ENCODE measurements at regions not wholly inside any gene's neighbourhood (a gene's known extent, or its start where the extent isn't known, plus 50 kb on each side); places are given as distances from the start of the nearest gene placed in this dataset.
A peak's percentile ranks its signal among the peaks of the same experiment; 100 is the strongest.
"Not testable (repeated sequence)": the region's sequence is repeated elsewhere in the genome, so short reads cannot be mapped to it uniquely, and the experiment has no call there.

DNA sequence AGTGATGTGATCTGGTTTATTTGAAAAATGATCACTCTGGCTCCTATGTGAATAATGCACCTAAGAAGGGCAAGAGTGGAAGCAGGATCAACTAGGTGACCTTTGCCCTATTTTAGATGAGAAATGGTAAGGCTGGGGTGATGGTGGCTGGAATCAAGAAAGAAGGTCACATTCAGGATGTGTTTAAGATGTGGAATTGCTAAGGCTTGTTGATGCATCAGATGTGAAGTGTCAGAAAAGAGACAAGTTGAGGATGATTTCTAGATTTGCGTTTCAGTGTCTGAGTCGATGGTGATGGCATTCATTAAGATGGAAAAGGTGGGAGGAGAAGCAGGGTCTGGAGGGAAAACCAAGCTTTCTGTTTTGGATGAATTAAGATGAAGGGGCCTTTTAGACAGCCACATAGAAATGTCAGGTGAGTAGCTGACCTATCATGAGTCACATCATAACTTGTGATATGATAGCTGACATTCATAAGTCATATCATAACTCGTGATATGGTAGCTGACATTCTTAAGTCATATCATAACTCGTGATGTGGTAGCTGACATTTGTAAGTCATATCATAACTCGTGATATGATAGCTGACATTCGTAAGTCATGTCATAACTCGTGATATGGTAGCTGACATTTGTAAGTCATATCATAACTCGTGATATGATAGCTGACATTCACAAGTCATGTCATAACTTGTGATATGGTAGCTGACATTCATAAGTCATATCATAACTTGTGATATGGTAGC lies 101.2 kb upstream of the SEC11C start:
- no peak for DNase-seq

DNA sequence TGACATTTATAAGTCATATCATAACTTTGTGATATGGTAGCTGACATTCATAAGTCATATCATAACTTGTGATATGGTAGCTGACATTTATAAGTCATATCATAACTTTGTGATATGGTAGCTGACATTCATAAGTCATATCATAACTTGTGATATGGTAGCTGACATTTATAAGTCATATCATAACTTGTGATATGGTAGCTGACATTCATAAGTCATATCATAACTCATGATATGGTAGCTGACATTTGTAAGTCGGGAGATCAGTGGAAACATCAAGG lies 100.7 kb upstream of the SEC11C start:
- DNase-seq, result not testable (repeated sequence)

DNA sequence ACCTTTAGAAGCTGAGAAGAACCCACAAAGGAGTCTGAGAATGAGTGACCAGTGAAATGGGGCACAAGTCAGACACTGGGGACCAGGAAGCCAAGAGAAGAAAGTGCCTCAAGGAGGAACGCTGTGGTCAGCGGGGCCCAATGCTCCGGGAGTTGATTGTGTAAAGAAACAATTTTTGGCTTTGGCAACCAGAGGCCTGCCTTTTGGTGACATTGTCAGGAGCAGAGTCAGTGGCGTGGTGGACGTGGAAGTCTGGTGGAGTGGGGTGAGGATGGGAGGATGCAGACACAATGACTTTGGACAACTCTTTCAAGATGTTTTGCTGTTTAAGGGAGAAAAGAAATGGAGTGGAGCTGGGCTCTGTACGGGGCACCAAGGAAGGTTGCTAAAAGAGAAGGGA lies 100.2 kb upstream of the SEC11C start:
- DNase-seq, result no peak

DNA sequence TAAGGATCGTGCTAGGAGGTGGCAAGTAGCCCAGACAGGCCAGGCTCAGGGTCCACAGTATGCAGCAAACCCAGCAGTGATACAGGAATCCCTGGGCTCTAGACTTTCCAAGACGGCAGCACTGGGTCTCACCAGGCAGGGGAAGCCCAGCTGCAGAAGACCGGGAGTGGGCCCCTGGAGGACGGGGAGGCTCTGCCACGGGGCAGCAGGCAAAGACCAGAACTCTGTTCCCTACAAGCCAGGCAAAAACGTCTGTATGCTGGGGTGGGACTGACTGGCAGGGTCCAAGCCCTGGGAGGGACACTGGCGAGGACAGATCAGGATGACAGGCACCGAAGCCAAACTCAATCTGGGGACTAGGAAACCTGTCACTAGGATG lies 98.9 kb upstream of the SEC11C start:
- DNase-seq, result no peak

DNA sequence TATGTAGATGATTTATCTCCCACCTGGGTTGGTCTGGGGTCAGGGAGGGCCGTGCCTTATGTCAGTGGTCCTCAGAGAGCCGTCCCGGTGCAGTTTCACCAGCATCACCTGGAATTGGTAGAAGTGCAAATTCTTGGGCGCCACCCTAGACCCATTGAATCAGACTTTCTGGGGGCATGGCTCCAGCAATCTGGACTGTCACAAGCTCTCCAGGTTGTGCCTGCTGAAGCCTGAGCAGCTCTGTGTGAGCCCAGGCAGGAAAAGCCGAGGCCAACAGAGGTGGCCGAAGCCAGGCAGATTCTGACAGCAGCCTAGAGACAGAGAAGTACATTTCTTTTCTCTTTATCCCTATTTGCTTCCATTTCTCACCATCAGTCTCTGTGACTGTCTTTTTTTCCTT lies 98.4 kb upstream of the SEC11C start:
- DNase-seq, result no peak

DNA sequence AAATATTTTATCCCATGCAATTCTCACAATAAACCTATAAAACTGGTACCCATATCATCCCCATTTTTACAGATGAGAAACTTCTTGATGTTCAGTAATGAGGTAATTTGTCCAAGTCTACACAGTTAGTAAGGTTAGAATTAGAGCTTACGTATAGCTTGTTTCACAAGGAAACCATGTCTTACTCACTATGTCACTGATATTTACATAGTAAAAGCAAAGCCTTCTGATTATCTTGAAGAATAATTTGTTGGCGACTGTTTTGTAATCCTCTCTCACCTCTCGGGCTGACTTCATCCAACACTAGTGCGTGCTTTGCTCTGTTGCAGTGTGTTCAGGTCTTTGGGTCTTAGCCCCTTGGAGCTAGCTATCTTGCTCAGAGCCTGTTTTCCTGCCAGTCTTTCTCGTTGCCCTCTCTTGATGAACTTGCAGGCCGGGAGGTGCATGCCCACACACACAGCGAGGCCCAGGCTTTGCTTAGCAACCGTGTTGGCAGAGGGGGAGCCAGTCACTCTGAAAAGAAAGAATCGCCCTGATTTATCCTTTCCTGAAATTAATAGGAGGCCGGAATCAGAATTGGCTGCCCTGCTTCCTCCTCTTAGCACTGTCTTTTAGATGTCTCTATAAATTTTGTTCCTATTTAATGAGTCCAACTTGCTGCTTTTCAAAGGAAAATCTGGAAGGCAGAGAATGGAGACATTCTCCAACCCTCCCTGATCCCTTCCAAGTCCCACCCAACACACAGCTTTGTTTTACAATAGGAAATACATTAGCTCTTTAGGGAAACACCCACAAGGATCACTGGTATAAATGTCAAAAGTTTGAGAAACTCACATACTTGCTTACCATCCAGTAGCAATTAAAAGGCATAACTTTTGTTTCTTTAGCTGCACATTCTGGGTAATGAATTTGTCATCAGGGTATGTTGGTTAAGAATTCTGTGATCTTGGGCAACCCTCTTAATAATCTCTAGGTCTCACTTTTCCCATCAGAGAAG lies 97.6 kb upstream of the SEC11C start:
- DNase-seq, result no peak

DNA sequence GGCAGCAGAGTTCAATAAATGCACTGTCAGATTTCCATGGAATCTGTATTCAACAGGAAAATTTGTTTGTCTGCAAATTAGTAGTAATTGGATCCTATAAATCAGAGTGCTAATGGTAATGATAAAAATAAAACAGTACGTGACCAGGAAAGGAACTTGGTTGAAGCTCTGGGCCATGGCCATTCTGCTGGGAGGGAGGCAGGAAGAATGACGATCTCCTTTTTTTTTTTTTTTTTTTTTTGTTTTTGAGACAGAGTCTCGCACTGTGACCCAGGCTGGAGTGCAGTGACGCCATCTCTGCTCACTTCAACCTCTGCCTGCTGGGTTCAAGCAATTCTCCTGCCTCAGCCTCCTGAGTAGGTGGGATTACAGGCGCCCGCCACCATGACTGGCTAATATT lies 94.8 kb upstream of the SEC11C start:
- no peak for DNase-seq

DNA sequence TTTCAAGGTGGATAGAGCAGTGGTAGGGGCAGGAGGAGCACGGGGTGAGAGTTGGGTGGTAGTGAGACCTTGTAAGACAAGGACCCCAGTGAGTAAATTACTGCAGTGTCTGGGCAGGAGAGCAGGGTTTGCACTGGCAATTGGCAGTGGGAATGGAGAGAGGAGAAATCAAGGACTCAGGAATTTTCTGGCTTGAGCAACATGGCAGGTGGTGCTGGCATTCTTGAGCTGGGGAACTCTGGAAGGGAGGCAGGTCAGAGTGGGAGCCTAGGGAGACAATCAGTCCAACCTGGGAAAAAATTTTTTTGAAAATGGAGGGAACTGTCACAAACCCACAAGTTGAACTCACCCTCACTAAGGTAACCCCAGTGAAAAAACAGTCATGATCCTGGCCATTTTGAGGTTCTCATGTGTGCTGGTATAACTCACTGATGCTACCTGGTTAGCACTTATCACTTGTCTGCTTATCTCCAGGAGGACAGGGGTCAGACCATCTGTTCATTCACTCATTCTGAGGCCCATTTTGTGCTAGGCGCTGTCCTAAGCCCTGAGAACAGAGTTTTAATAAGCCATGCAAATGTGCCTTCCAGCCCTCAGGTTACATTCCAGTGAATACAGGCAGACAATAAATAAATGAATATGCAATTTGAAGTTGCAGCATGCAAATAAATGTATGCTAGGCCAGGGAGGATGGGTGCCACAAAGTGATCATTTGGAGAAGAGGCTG lies 92.2 kb upstream of the SEC11C start:
- no peak for DNase-seq

DNA sequence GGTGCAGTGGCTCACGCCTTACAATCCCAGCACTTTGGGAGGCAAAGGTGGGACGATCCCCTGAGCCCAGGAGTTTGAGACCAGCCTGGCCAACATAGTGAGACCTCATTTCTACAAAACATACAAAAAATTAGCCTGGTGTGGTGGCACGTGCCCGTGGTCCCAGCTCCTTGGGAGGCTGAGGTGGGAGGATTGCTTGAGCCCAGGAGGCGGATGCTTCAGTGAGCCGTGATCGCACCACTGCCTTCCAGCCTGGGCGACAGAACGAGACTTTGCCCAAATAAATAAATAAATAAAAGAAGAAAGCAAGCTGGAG lies 91.7 kb upstream of the SEC11C start:
- no peak for DNase-seq

DNA sequence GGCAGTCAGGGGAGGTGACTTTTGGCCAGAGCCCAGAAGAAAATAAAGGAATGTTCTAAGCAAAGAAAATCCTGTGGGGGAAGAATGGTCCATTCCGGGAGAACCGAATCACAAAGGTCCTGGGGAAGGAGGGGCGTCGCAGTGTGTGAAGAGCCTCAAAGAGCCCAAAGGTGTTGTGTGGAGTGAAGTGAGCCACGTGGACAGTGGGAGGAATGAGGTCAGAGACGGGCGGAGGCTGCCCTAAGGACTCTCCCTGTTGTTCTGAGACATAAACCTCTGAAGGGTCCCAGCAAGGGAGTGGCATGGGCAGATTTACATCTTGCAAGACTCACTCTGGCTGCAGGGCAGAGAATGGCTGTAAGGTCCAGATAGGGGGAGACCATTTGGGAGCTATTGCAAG lies 91.3 kb upstream of the SEC11C start:
- DNase-seq, result no peak

DNA sequence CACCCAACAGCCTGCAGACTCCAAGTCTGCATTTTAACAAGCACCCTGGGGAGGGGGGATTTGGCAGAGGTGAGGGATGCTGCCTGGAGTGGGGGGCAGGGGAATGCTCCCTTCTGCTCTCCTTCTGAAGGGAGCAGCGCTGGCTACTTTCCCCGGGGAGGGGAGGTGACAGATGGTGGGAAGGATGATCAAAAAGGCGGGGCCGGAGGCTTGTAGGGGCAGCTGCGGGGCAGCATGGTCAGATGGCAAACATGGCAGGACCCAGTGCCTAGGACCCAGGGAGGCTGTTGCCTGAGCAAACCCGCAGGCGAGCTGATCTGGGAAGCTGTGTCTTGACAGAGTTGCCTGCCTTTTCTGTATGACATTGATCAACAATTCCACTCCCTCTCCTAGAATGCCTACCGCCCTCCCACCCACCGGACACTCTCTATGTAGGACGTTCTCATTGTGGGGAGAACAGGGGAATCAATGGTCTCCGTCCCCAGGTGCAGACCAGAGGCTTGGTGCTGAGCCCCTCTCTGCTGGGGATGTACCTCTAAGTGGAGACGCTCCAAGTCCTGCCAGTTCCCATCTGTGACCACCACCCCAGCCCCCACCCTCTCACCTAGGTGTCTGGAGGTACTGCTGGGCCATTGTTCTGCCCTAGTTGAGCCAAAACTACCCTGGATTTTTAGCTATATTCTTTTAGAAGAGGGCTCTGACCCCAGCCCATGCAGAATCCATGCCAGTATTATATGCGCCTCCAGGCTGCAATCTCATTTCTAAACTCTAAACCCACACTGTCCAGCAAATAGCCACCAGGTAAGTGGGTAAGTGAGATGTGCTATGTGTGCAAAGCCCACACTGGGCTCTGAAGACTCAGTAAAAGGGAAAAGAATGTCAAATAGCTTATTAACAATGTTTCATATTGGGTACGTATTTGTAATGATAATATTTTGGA lies 89.7 kb upstream of the SEC11C start:
- no peak for DNase-seq

DNA sequence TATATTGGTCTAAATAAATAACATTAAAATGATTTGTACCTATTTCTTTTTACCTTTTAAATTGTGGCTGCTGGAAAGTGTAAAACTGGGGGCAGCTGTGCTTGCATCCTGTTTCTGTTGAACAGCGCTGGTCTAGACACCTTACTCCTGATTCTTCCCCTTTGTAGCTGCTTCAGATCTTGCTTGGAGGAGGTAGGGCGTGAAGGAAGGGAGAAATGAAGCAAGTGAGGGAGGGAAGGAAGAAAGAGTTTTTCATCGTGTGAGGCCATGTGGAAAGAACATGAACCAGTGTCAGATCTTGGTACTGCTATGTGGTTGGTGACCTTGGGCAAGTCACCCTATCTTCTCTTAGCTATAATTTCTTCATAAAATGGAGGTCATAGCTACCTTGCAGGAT lies 89.0 kb upstream of the SEC11C start:
- no peak for DNase-seq

DNA sequence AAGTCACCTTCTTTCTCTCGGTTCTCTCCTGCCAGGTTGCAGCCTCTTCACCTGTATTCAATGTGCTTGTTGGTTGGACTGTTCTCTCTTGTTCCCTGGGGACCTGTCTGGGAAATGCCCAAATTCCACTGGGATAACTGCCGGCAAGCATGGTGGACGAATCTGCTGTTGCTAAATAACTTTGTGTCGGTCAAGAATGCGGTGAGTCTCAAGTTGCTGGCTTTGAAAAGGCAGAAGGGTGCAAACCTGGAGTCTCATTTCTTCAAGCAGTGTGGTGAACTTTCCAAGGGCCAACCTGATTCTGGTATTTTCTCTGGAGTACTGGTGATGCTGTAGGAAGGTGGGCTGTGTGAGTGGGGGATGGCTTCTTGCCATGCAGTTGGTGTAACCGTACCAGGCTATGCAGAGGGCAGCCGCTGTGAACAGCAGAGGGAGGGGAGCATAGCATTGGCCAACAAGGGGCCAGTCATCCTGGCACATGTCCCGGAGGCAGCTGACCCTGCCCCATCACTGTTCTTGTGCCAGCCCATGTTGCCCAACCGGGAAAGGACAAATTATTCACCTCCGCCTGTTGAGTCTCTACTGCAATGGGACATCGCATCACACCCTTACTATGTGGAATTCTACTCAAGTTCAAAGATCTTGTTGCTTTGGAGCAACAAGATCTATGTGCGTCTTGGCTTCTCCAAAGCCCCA lies 88.1 kb upstream of the SEC11C start:
- DNase-seq, result no peak

DNA sequence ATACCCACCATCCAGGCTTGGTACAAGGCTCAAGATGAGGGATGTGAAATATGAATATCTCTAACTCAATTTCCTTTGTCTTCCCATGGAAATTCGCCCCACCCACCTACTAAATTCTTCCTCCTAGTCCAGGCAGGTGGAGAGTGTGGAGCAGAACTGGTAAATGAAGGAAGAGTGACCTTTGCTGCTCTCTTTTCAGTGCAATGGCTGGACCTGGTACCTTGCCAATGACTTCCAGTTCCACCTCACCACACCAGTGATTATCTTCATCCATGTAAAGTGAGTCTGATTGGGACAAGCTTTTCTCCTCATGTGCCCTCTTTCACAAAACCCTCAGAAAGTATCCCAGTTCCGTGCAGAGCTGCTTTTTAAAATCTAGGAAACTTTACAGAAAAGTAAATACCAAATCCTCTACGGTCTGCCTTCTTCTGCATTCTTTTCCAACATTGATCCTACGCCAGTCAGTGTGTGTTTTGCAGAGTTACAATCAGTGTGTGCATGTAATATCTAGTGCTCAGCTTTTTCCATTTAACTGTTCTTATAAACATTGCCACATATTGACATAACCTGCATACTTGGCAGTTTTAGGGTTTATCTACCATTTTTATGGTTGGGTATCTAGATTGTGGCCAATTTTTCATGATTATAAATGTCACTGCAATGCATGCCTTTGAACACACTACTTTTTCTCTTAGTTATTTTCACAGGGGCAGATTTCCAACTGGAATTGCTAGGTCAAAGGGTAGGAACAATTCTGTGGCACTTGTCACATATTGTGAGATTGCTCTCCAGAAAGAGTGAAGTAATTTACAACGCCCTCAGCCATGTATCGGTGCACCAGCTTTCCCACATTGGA lies 86.5 kb upstream of the SEC11C start:
- DNase-seq, result no peak

DNA sequence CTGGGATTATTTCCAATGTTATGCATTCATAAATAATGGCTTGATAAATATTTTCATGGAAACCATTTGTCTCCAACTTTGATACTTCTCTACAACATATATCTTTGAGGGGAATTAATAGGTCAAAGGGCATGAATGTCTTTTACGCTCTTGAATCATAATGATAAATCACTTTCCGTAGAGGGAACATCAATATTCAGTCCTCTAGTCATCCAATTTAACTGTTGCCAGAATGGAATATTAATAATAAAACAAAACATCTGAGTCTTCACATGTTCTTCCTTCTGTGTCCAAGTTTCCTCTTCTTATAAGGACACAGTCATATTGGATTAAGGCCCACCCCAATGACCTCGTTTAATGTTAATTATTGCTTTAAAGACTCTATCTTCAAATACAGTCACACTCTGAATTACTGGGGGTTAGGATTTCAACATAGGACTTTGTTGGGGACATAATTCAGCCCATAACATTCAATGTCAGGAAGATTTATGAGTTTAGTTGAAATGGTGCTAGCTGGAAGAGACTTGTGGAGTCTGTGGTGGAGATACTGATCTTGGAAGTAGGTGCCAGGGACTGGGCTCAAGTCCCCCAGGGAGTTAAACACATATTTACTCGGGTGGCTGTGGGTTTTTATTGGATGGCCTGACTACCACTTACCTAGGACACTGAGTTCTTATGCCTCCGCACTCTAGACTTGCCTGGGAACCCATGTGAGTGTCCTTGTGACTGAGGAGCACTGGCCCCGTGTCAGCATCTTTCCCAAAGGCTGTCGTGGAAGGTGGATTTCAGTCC lies 85.0 kb upstream of the SEC11C start:
- no peak for DNase-seq

DNA sequence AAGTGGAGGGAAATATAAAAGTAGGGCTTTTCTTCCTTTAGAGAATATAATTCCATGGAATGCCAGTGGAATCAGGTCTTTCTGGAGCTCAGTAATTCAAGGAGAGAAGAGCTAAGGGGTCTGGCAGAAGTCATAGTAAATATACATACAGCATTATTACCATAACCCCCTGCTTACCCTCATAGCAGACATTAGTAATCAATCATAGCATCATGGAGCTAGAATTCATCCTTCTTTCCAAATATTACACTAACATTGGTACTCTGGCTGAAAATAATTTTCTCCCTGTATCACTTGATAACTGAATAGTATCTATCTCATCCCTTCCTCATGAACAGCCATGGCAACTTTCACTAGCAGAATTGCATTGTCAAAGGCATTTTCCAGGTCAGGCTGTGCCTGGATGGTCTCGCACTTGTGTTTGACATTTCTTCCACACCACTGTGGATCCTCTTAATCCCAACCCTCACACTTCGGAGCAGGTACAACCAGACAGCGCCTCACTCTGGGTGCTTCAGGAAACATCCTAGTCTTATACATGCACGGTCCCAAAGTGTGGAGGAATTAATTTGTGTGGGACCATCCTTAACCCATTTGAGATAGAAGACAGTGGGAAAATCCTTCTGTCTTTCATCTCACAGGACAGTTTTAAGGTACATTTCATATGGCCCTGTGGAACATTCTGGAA lies 84.2 kb upstream of the SEC11C start:
- no peak for DNase-seq

DNA sequence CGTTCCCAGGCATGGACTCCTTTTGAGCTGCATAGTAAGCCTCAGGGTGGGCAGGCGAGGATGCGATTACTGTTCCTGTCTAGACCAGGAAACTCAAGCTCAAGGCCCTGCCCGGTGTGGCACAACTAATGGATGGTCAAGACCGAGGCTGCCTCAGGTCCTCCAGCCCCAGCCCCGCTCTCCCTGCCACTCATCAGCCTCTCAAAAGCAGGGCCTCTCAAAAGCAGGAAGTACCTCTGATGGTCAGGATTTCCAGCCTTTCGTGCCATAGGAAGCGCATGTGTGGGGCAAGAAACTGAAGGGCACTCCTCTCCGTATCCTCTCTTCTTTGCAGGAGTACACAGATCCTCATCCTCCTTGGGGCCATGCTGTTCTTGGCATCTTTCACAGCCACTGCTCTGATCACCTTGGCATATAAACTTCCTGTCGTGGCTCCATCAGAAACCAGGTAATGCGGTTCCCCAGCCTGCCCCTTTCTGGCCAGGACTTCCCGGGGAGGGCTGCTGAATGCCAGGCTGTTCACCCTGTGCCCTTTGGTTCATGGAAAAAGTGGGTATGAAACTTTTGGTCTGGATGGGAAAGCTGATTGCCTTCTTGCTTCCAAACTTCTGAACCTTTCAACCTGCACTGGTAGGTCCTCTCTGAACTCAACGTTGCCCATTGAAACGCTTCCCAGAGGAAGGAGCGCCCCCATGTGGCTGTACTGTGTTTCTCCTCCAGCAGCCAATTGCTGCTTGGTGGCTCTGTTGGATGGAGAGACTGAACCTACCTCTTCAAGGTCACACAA lies 82.8 kb upstream of the SEC11C start:
- peak; percentile 14 for DNase-seq

DNA sequence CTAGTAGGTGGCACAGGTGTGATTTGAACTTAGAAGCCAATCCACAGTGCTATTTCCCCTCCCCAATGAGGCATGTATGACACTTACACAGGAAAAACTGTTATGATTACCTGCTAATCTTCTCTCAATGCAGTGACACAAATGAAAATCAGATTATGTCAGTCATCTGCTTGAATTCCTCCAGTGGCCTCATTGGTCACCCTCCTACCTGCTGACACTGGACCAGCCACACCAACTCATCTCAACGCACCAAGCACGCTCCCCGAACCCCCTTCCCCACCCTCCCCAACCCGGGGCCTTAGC lies 82.2 kb upstream of the SEC11C start:
- no peak for DNase-seq

DNA sequence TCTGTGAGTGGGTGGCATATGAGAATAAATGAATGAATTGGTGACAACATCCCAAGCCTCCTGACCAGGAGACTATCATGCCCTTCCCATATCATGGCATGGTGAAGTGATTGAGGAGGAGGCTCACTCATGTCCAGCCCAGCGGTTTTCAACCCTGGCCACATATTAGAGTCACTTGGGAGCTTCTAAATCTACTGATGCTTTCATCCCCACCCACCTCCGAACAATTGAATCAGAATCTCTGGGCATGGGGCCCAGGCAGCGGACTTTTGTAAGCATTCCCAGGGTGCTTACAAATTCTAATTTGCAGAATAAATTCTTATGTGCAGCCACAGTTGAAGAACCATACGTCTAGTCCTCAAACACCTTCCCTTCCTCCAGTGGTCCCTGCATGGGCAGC lies 81.7 kb upstream of the SEC11C start:
- DNase-seq, result no peak

Measured in NCI-H187 treated with DMSO at 0.1 percent for 48 hours (cell line).